ENCODE measurements at regions not wholly inside any gene's neighbourhood (a gene's known extent, or its start where the extent isn't known, plus 50 kb on each side); places are given as distances from the start of the nearest gene placed in this dataset.

DNA sequence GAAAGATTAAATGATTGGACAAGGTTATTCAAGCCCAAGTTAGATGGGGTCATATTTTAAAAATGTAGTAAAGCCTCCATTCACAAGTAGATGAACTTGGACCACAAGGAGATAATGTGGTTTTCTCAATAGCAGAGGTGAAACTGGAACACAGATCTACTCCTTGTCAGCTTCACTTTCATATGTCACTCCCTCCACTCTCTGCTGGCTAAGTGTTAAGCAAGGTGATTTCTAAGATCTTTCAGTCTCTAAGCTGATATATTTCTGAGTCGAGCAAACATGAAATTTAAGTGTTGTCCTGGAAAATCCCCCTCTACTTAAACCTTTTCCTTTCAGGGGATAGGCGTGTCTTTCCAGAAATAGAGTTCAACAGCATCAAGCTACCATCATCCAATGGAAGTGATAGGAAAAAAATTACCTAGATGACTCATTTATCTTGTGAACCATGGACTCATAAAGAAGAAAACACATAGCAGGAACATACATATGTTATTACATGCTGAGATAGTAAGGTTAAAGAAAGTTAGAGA, 275.0 kb downstream of the PTEN start:
- TF ChIP-seq, protein P1, sequence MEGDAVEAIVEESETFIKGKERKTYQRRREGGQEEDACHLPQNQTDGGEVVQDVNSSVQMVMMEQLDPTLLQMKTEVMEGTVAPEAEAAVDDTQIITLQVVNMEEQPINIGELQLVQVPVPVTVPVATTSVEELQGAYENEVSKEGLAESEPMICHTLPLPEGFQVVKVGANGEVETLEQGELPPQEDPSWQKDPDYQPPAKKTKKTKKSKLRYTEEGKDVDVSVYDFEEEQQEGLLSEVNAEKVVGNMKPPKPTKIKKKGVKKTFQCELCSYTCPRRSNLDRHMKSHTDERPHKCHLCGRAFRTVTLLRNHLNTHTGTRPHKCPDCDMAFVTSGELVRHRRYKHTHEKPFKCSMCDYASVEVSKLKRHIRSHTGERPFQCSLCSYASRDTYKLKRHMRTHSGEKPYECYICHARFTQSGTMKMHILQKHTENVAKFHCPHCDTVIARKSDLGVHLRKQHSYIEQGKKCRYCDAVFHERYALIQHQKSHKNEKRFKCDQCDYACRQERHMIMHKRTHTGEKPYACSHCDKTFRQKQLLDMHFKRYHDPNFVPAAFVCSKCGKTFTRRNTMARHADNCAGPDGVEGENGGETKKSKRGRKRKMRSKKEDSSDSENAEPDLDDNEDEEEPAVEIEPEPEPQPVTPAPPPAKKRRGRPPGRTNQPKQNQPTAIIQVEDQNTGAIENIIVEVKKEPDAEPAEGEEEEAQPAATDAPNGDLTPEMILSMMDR (IDR thresholded peaks at IDR 0.05; ENCODE audit: low read depth, low read length) = no peak
- no peak for TF ChIP-seq EZH2phosphoT487 (IDR thresholded peaks at IDR 0.05; ENCODE audit: low read depth)
